ENCODE measurements at regions not wholly inside any gene's neighbourhood (a gene's known extent, or its start where the extent isn't known, plus 50 kb on each side); places are given as distances from the start of the nearest gene placed in this dataset.

DNA sequence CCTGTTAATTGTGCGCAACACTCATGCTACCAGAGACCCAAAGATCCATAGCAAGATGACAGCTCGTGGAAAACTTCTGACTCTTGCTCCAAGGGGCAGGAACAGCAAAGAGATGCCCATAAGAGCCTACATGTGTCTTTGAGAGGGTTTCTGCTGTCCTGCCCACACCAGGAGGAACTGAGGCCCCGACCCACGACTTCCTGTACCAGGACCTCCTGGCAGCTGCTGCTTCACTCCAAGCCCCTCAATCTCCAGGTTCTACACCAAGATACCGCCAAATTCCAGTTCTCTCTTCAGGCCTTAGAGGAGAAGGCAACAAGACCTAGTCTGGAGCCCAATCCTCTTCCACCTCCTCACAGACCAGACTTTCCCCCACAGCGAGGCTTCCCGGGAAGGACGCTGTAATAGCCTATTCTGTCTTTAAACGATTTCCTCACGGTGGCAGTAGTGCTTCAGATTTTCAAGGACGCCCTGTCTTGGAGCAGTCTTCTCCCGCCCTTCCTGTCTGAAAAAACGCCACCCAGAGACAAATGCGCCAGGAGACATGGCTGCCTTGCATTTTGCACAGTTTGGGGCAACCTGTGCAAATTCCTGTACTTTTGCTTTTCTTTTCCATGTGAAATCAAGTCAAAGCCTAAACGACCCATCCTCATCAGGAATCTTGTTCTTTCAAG is 230.2 kb upstream of the STK26 start:
- peak in 2 of 7 experiments; percentile 44 to 51 for TF ChIP-seq CTCF (IDR thresholded peaks at IDR 0.05)
- TF ChIP-seq EP300 (IDR thresholded peaks at IDR 0.05): no peak
- no peak for TF ChIP-seq POLR2A (IDR thresholded peaks at IDR 0.05)
